SK-N-SH (cell line): ENCODE measurements at regions not wholly inside any gene's neighbourhood (a gene's known extent, or its start where the extent isn't known, plus 50 kb on each side); places are given as distances from the start of the nearest gene placed in this dataset.

Experiments
- CTCF ChIA-PET: fragments of 300-600, 350-600 bp; formaldehyde crosslinking; extraction: SDS; loops from one replicate; lab custom pipeline; 2021; lab: Yijun Ruan, JAX
- POLR2A ChIA-PET: fragments of 350-600 bp; sonication (Branson Sonifier 250); formaldehyde crosslinking; extraction: SDS; loops from one replicate; lab custom pipeline; 2020; ENCODE audit warnings: antibody characterized with exemption, inconsistent platforms; lab: Yijun Ruan, JAX
- DNase-seq: peaks from one replicate; pipeline ENCODE4 v3.0.0; 2012
- H2AFZ ChIP-seq: fragments of 200-600 bp; sonication (generic); 2 replicates; pipeline ENCODE4 v1.8.1; 2016; ENCODE audit warnings: antibody characterized with exemption, mild to moderate bottlenecking, low read depth
- H3F3A ChIP-seq: fragments of 200-600 bp; sonication (generic); replicated peaks from 2 replicates; pipeline ENCODE3; 2016; ENCODE audit warnings: antibody characterized with exemption, mild to moderate bottlenecking; ENCODE audit not compliant: insufficient read depth
- H3K27ac ChIP-seq, 2 experiments: fragments of 200-500 bp in 1 of 2; fragments of 200-600 bp in 1 of 2; sonication (Bioruptor generic) in 1 of 2; sonication (generic), shearing (Covaris generic) in 1 of 2; 2 replicates each; pipeline versions ENCODE4 v1.5.1 to v1.6.1; 2014 to 2016; ENCODE audit warnings: low read depth in 2 of 2, inconsistent platforms in 1 of 2, low read length in 1 of 2, mild to moderate bottlenecking in 1 of 2, mixed read lengths in 1 of 2
- H3K27me3 ChIP-seq: fragments of 200-600 bp; sonication (generic), shearing (Covaris generic); 2 replicates; pipeline ENCODE4 v1.6.1; 2016; ENCODE audit warnings: mixed run types; ENCODE audit not compliant: insufficient read depth
- H3K36me3 ChIP-seq, 2 experiments: fragments of 200-500 bp in 1 of 2; fragments of 200-600 bp in 1 of 2; sonication (Bioruptor generic) in 1 of 2; sonication (generic) in 1 of 2; replicated peaks in 1 of 2; 2 replicates each; pipeline versions ENCODE3 to v1.5.1; 2014 to 2016; ENCODE audit warnings: low read length in 1 of 2, mild to moderate bottlenecking in 1 of 2; ENCODE audit not compliant: insufficient read depth in 2 of 2, control insufficient read depth in 1 of 2
- H3K4me1 ChIP-seq, 2 experiments: fragments of 200-500 bp in 1 of 2; fragments of 200-600 bp in 1 of 2; sonication (Bioruptor generic) in 1 of 2; sonication (generic), shearing (Covaris generic) in 1 of 2; 2 replicates each; pipeline versions ENCODE4 v1.5.1 to v1.6.1; 2014 to 2016; ENCODE audit warnings: low read depth in 1 of 2, low read length in 1 of 2, mixed run types in 1 of 2; ENCODE audit not compliant: insufficient read depth in 2 of 2, control insufficient read depth in 1 of 2
- H3K4me2 ChIP-seq: fragments of 200-600 bp; sonication (generic), shearing (Covaris generic); 2 replicates; pipeline ENCODE4 v1.6.1; 2017; ENCODE audit warnings: mixed run types
- H3K4me3 ChIP-seq, 2 experiments: fragments of 200-500 bp in 1 of 2; fragments of 200-600 bp in 1 of 2; sonication (Bioruptor generic) in 1 of 2; sonication (generic), shearing (Covaris generic) in 1 of 2; 2 replicates each; pipeline versions ENCODE4 v1.5.1 to v1.8.1; 2014 to 2016; ENCODE audit warnings: low read depth in 2 of 2, inconsistent platforms in 1 of 2, low read length in 1 of 2, mild to moderate bottlenecking in 1 of 2, mixed read lengths in 1 of 2, moderate library complexity in 1 of 2
- H3K79me2 ChIP-seq: fragments of 200-600 bp; sonication (generic); 2 replicates; pipeline ENCODE4 v1.8.1; 2017; ENCODE audit warnings: mild to moderate bottlenecking; ENCODE audit not compliant: insufficient read depth
- H3K9ac ChIP-seq: fragments of 200-600 bp; sonication (generic); 2 replicates; pipeline ENCODE4 v1.6.1; 2017; ENCODE audit warnings: mixed run types
- H3K9me2 ChIP-seq: fragments of 200-600 bp; sonication (generic); 2 replicates; pipeline ENCODE4 v1.6.1; 2017; ENCODE audit warnings: mixed run types
- H3K9me3 ChIP-seq: fragments of 200-600 bp; sonication (generic); 2 replicates; pipeline ENCODE4 v1.6.1; 2017; ENCODE audit warnings: mixed run types, mild to moderate bottlenecking, moderate library complexity
- H4K20me1 ChIP-seq: fragments of 200-600 bp; sonication (generic); 2 replicates; pipeline ENCODE4 v1.6.1; 2017; ENCODE audit warnings: mild to moderate bottlenecking, mixed run types; ENCODE audit not compliant: insufficient read depth
- ELF1 ChIP-seq: IDR thresholded peaks from 2 replicates; pipeline ENCODE4 v1.4.0; 2012
- EP300 ChIP-seq, 2 experiments: IDR thresholded peaks; 2 replicates each; pipeline versions ENCODE4 v1.4.0 to v1.6.1; 2012; ENCODE audit warnings: borderline replicate concordance in 1 of 2, low read depth in 1 of 2, low read length in 1 of 2
- JUND ChIP-seq: IDR thresholded peaks from 2 replicates; pipeline ENCODE4 v1.4.0; 2012
- MAX ChIP-seq: IDR thresholded peaks from 2 replicates; pipeline ENCODE4 v1.4.0; 2012; ENCODE audit warnings: low read depth
- MEF2A ChIP-seq: IDR thresholded peaks from 2 replicates; pipeline ENCODE4 v1.4.0; 2012; ENCODE audit warnings: low read depth, borderline replicate concordance
- RAD21 ChIP-seq: IDR thresholded peaks from 2 replicates; pipeline ENCODE4 v1.6.1; 2012; ENCODE audit warnings: mild to moderate bottlenecking, low read length
- RCOR1 ChIP-seq: fragments of 150-350 bp; IDR thresholded peaks from 2 replicates; pipeline ENCODE4 v1.6.1; 2017; ENCODE audit warnings: antibody characterized with exemption, low read length
- REST ChIP-seq: IDR thresholded peaks from 2 replicates; pipeline ENCODE4 v1.6.1; 2012; ENCODE audit warnings: mild to moderate bottlenecking, low read depth, low read length, moderate library complexity
- SMC3 ChIP-seq: IDR thresholded peaks from 2 replicates; pipeline ENCODE4 v1.6.1; 2012; ENCODE audit warnings: low read depth, low read length, improper control_type of control experiment
- TAF1 ChIP-seq: IDR thresholded peaks from 2 replicates; pipeline ENCODE4 v1.6.1; 2012; ENCODE audit warnings: low read depth, mild to moderate bottlenecking, low read length, moderate library complexity, borderline replicate concordance
- USF2 ChIP-seq: fragments of 150-350 bp; IDR thresholded peaks from 2 replicates; pipeline ENCODE4 v1.6.1; 2017; ENCODE audit warnings: antibody characterized with exemption, low read length, low read depth, borderline replicate concordance
- YY1 ChIP-seq: IDR thresholded peaks from 2 replicates; pipeline ENCODE4 v1.4.0; 2012; ENCODE audit warnings: low read depth, mild to moderate bottlenecking
- WGBS: methylation state at CpG from one replicate; pipeline ENCODE4 v1.1.6; 2017; ENCODE audit warnings: low lambda C conversion rate; 5-methylcytosine and 5-hydroxymethylcytosine counted together
- TF ChIP-seq, protein P1 (sequence below): IDR thresholded peaks from 2 replicates; pipeline ENCODE4 v1.4.0; 2012; ENCODE audit warnings: low read depth, borderline replicate concordance

GRCh38 chr3:139235192-139235591, 108.6 kb upstream of the MRPS22 start:
- Histone ChIP-seq H3K9me3 (no peaks in the 10 kb centered on the region), H3F3A (no peaks in the 10 kb centered on the region), H2AFZ (no peak overlapping the region), H3K79me2 (no peaks in the 10 kb centered on the region), H4K20me1 (no peaks in the 10 kb centered on the region), H3K4me3 (no peak overlapping the region), H3K9me2 (no peaks in the 10 kb centered on the region), H3K9ac (no peak overlapping the region), H3K36me3 (no peaks in the 10 kb centered on the region), H3K27me3 (no peaks in the 10 kb centered on the region), H3K27ac (no peak overlapping the region), H3K4me2 (no peak overlapping the region), H3K4me1 (no peaks in the 10 kb centered on the region)
- 18% methylated on average over 1 of the region's 1 CpG for WGBS
- no peak for TF ChIP-seq MAX
- ChIA-PET CTCF (interaction anchor here (0.6 to 1.0 kb wide), 2 partner anchors 123 to 312 kb away, joined by 3 read pairs; no protein-coding TSS in a partner anchor), POLR2A (no interaction called here)
- no peak for DNase-seq

- ChIA-PET POLR2A (no interaction called here), CTCF (interaction anchor here (1.0 to 1.8 kb wide), 2 partner anchors 125 to 313 kb away, joined by 3 to 5 read pairs; no protein-coding TSS in a partner anchor)
- H2AFZ ChIP-seq: no peak overlapping the region
Measured at GRCh38 chr3:139236336-139236735, 107.5 kb upstream of the MRPS22 start.

GRCh38 chr3:139238281-139239030, 105.4 kb upstream of the MRPS22 start:
- TF ChIP-seq YY1 (no peak), MEF2A (no peak), RAD21 (no peak), REST (no peak), SMC3 (no peak), TAF1 (no peak), RCOR1 (no peak), USF2 (no peak), JUND (no peak), EP300 (IDR thresholded peaks at IDR 0.05; ENCODE audit: borderline replicate concordance in 1 of 2, low read depth in 1 of 2, low read length in 1 of 2) (no peak)
- TF ChIP-seq, protein P1, sequence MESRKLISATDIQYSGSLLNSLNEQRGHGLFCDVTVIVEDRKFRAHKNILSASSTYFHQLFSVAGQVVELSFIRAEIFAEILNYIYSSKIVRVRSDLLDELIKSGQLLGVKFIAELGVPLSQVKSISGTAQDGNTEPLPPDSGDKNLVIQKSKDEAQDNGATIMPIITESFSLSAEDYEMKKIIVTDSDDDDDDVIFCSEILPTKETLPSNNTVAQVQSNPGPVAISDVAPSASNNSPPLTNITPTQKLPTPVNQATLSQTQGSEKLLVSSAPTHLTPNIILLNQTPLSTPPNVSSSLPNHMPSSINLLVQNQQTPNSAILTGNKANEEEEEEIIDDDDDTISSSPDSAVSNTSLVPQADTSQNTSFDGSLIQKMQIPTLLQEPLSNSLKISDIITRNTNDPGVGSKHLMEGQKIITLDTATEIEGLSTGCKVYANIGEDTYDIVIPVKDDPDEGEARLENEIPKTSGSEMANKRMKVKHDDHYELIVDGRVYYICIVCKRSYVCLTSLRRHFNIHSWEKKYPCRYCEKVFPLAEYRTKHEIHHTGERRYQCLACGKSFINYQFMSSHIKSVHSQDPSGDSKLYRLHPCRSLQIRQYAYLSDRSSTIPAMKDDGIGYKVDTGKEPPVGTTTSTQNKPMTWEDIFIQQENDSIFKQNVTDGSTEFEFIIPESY: no peak
- Histone ChIP-seq H3K9me3 (no peaks in the 10 kb centered on the region), H3F3A (no peaks in the 10 kb centered on the region), H3K4me2 (no peak overlapping the region), H3K27ac (no peak overlapping the region), H3K9me2 (no peaks in the 10 kb centered on the region), H3K4me3 (no peak overlapping the region), H3K9ac (no peak overlapping the region), H2AFZ (no peak overlapping the region), H3K36me3 (no peaks in the 10 kb centered on the region), H4K20me1 (no peaks in the 10 kb centered on the region), H3K27me3 (no peaks in the 10 kb centered on the region), H3K79me2 (no peaks in the 10 kb centered on the region), H3K4me1 (no peaks in the 10 kb centered on the region; a peak in 1 of 4 replicates)
- whole genome bisulfite sequencing: 61% methylated on average over 12 of the region's 12 CpGs
- ChIA-PET POLR2A (no interaction called here), CTCF (interaction anchor here (1.3 kb wide), 1 partner anchor 305 kb away, joined by 3 read pairs; no protein-coding TSS in a partner anchor)
- DNase-seq: no peak

More at GRCh38 chr3:139236336-139236735, 107.5 kb upstream of the MRPS22 start:
- H3K27ac ChIP-seq: no peak overlapping the region
- no peaks in the 10 kb centered on the region for H3K9me3 ChIP-seq
- WGBS: 77% methylated on average over 3 of the region's 3 CpGs
- H3K4me3 ChIP-seq: no peak overlapping the region
- no peaks in the 10 kb centered on the region for H3K79me2 ChIP-seq
- no peaks in the 10 kb centered on the region for H3K9me2 ChIP-seq
- no peak overlapping the region for H3K9ac ChIP-seq
- H3K4me1 ChIP-seq: no peaks in the 10 kb centered on the region
- TF ChIP-seq ELF1: no peak
- no peak overlapping the region for H3K4me2 ChIP-seq
- no peak for DNase-seq
- H4K20me1 ChIP-seq: no peaks in the 10 kb centered on the region
- no peaks in the 10 kb centered on the region for H3F3A ChIP-seq
- no peaks in the 10 kb centered on the region for H3K36me3 ChIP-seq
- H3K27me3 ChIP-seq: no peaks in the 10 kb centered on the region
